ENCODE measurements at regions not wholly inside any gene's neighbourhood (a gene's known extent, or its start where the extent isn't known, plus 50 kb on each side); places are given as distances from the start of the nearest gene placed in this dataset.

DNA sequence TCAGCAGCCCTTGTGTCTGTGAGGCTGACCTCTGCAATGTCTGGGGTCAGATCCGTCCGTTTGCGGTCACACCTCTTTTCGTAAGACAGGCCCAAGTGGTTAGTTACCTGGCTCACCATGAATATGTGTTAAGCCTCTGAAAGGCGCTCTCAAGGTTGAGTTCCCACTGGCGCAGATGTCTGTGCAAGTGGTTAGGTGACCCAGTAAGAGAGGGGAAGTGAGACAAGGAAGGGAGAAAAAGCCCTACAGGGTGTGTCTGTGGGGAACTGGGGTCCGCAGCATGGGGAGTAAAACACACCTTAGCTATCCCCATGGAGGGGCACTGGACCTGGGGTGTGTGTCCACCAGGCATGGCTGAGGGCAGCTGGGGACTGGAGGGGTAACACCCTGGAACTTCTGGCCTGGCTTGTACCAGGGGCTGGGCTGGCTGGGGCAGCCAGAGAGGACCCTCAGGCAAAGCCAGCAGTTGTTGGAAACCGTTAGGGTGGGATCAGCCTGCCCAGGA is 391.6 kb upstream of the PROK2 start:
- no peaks in the 10 kb centered on the region for H3K36me3 ChIP-seq (ENCODE audit: low read depth, missing control alignments)
- peak overlapping the region in 1 of 2 donors; percentile 46 for H3K27ac ChIP-seq
- no peak for TF ChIP-seq POLR2A (IDR thresholded peaks at IDR 0.05)
- TF ChIP-seq, protein P1, sequence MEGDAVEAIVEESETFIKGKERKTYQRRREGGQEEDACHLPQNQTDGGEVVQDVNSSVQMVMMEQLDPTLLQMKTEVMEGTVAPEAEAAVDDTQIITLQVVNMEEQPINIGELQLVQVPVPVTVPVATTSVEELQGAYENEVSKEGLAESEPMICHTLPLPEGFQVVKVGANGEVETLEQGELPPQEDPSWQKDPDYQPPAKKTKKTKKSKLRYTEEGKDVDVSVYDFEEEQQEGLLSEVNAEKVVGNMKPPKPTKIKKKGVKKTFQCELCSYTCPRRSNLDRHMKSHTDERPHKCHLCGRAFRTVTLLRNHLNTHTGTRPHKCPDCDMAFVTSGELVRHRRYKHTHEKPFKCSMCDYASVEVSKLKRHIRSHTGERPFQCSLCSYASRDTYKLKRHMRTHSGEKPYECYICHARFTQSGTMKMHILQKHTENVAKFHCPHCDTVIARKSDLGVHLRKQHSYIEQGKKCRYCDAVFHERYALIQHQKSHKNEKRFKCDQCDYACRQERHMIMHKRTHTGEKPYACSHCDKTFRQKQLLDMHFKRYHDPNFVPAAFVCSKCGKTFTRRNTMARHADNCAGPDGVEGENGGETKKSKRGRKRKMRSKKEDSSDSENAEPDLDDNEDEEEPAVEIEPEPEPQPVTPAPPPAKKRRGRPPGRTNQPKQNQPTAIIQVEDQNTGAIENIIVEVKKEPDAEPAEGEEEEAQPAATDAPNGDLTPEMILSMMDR (IDR thresholded peaks at IDR 0.05): no peak
- H3K27me3 ChIP-seq: no peaks in the 10 kb centered on the region
- WGBS, 2 donors: 80 to 90% methylated on average over 7 to 8 of the region's 8 CpGs
- intact Hi-C loops (cut with DNase I; ENCODE audit: low total_unique reads): no loop called here
- H3K4me1 ChIP-seq: peaks cover 31% of the 10 kb centered on the region
- no peaks in the 10 kb centered on the region for H3K9me3 ChIP-seq
- DNase-seq: no peak
- H3K4me3 ChIP-seq: no peak overlapping the region

DNA sequence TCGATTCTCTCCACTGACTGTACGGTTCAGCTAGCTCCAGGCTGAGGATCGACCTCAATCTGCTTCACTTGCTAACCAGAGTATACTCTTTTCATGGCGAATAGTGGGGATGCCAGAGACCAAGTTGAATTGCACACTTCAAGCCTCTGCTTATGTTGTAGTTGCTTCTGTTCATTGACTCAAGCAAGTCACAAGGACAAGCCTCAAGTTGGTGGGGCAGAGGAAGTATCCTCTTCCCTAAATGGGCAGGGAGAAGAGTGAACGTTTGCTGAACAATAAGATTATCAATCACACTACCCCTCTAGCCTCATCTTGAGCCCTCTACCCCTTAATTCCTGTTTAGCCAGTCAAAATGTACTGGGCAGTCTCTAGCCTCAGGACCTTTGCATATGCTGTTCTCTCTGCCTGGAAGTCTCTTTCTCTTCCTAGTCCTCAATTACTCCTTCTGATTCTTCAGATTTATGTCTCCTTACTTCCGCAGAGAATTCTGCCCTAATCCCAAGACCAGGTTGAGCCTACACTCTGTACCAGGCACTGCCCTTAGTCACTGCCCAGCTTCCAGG is 390.4 kb upstream of the PROK2 start:
- Histone ChIP-seq H3K27me3 (no peaks in the 10 kb centered on the region), H3K9me3 (no peaks in the 10 kb centered on the region), H3K27ac (no peak overlapping the region), H3K36me3 (ENCODE audit: low read depth, missing control alignments) (no peaks in the 10 kb centered on the region), H3K4me1 (peaks cover 31% of the 10 kb centered on the region), H3K4me3 (no peak overlapping the region)
- TF ChIP-seq POLR2A (IDR thresholded peaks at IDR 0.05): no peak
- TF ChIP-seq, protein P1 (IDR thresholded peaks at IDR 0.05): no peak
- DNase-seq: no peak
- intact Hi-C loops (cut with DNase I; ENCODE audit: low total_unique reads): no loop called here
- 81 to 96% methylated on average over 6 of the region's 6 CpGs for WGBS, 2 donors

DNA sequence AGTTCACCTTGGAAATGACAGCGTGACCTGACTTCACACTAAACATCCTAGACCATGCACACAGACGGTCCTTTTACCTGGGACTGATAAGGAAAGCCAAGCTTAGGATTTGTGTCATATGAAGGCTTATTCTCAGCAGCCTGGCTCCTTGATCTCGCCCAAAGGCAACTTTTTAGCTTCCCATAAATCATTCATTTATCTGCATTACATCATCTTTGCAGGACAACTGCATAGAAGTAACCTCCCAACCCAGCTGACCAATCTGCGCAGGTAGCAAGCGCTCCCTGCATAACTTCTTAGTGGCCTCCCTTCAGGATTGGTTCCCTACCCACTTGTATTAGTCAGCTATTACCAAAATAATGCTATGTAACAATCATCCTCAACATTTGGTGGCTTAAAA is 389.9 kb upstream of the PROK2 start:
- TF ChIP-seq, protein P1 (IDR thresholded peaks at IDR 0.05): no peak
- no peak for TF ChIP-seq POLR2A (IDR thresholded peaks at IDR 0.05)
- no peak overlapping the region for H3K4me3 ChIP-seq
- peaks cover 31% of the 10 kb centered on the region for H3K4me1 ChIP-seq
- WGBS, 2 donors: 74 to 78% methylated on average over 5 of the region's 5 CpGs
- no peaks in the 10 kb centered on the region for H3K36me3 ChIP-seq (ENCODE audit: low read depth, missing control alignments)
- H3K27me3 ChIP-seq: no peaks in the 10 kb centered on the region
- intact Hi-C loops (cut with DNase I; ENCODE audit: low total_unique reads): no loop called here
- no peak overlapping the region for H3K27ac ChIP-seq
- H3K9me3 ChIP-seq: no peaks in the 10 kb centered on the region
- no peak for DNase-seq

DNA sequence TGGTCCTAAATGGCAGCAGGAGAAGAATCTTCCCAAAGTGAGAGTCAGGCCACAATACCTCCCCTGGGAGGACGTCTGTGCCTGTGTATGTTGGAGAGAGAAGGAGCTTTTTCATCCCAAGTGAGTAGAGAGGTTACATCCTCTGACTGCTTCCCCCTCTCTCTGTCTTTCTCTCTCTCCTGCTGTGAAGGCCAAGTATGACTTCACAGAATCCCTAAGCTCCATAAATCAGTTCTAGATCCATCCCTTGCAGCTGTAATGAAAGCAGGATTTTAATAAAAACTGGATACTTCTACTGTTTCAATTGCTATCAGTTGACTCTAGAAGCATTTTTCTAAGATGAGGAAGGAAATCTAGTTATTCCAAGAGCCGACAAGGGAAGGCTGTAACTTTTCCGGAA is 389.1 kb upstream of the PROK2 start:
- H3K9me3 ChIP-seq: no peaks in the 10 kb centered on the region
- intact Hi-C loops (cut with DNase I; ENCODE audit: low total_unique reads): no loop called here
- no peak for DNase-seq
- H3K27ac ChIP-seq: peak overlapping the region in 1 of 2 donors; percentile 2
- TF ChIP-seq, protein P1 (IDR thresholded peaks at IDR 0.05): no peak
- no peak for TF ChIP-seq POLR2A (IDR thresholded peaks at IDR 0.05)
- peaks cover 31% of the 10 kb centered on the region for H3K4me1 ChIP-seq
- H3K36me3 ChIP-seq (ENCODE audit: low read depth, missing control alignments): no peaks in the 10 kb centered on the region
- H3K27me3 ChIP-seq: no peaks in the 10 kb centered on the region
- no peak overlapping the region for H3K4me3 ChIP-seq
- 23 to 49% methylated on average over 3 of the region's 3 CpGs for WGBS, 2 donors

DNA sequence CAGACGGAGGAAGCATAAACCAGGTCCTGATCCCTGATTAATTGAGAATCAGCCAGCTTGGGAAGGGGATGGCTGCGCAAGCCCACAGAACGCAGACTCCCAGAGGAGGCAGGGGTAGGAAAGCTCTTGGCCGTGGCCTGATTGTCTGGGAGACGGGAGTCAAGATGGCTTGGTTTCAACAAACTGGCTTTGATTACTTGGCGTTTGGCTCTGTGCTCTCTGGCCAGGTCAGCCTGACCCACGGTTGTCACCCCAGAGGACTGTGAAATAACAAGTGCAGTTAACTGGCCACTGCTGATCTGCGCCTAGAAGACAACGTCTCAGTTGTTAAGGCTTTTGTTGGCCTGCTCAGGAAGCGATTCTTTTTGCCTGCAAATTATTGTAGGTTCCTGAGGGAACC is 387.0 kb upstream of the PROK2 start:
- H3K4me3 ChIP-seq: no peak overlapping the region
- H3K9me3 ChIP-seq: no peaks in the 10 kb centered on the region
- H3K4me1 ChIP-seq: peaks cover 21% of the 10 kb centered on the region
- 31 to 41% methylated on average over 10 of the region's 10 CpGs for WGBS, 2 donors
- H3K27ac ChIP-seq: peak overlapping the region; percentile 65 to 75
- H3K27me3 ChIP-seq: no peaks in the 10 kb centered on the region
- TF ChIP-seq, protein P1 (IDR thresholded peaks at IDR 0.05): no peak
- no peak for TF ChIP-seq POLR2A (IDR thresholded peaks at IDR 0.05)
- intact Hi-C loops (cut with DNase I; ENCODE audit: low total_unique reads): no loop called here
- no peaks in the 10 kb centered on the region for H3K36me3 ChIP-seq (ENCODE audit: low read depth, missing control alignments)
- DNase-seq: peak; percentile 48

Measured in testis (tissue), 2 donors.